DND-41 (cell line): ENCODE measurements at regions not wholly inside any gene's neighbourhood (a gene's known extent, or its start where the extent isn't known, plus 50 kb on each side); places are given as distances from the start of the nearest gene placed in this dataset.

Experiments
- ATAC-seq: fragments of 200-7000 bp; cut with Tn5 transposase; 3 replicates; pipeline ENCODE4 v1.9.1; 2021; ENCODE audit warnings: low read depth; ENCODE audit not compliant: insufficient read depth
- DNase-seq: peaks from one replicate; pipeline ENCODE4 v3.0.0-alpha.2; 2020
- H2AFZ ChIP-seq: 2 replicates; pipeline ENCODE4 v1.6.0; 2012; ENCODE audit warnings: low read depth, low read length
- H3K27ac ChIP-seq: 2 replicates; pipeline ENCODE4 v1.5.1; 2012; ENCODE audit warnings: low read length, inconsistent platforms
- H3K27me3 ChIP-seq: fragments of 200-600 bp; sonication (generic); 2 replicates; pipeline ENCODE4 v1.6.0; 2012; ENCODE audit warnings: low read length, mild to moderate bottlenecking, inconsistent platforms; ENCODE audit not compliant: insufficient read depth, poor library complexity
- H3K36me3 ChIP-seq: 2 replicates; pipeline ENCODE4 v1.5.1; 2012; ENCODE audit warnings: low read length, inconsistent platforms; ENCODE audit not compliant: insufficient read depth
- H3K4me1 ChIP-seq: 2 replicates; pipeline ENCODE4 v1.5.1; 2012; ENCODE audit warnings: mild to moderate bottlenecking, low read length; ENCODE audit not compliant: insufficient read depth
- H3K4me2 ChIP-seq: 2 replicates; pipeline ENCODE4 v1.6.0; 2012; ENCODE audit warnings: mild to moderate bottlenecking, moderate library complexity, low read length, inconsistent platforms; ENCODE audit not compliant: insufficient read depth
- H3K4me3 ChIP-seq, 2 experiments: fragments of 200-600 bp in 1 of 2; shearing (Covaris generic) in 1 of 2; 2 replicates each; pipeline ENCODE4 v1.5.1; 2012 to 2016; ENCODE audit warnings: inconsistent platforms in 2 of 2, low read length in 2 of 2, mild to moderate bottlenecking in 2 of 2, low read depth in 1 of 2, moderate library complexity in 1 of 2
- H3K79me2 ChIP-seq: 2 replicates; pipeline ENCODE4 v1.6.0; 2012; ENCODE audit warnings: low read length, inconsistent platforms; ENCODE audit not compliant: insufficient read depth
- H3K9ac ChIP-seq: 2 replicates; pipeline ENCODE4 v1.6.0; 2012; ENCODE audit warnings: low read depth, mild to moderate bottlenecking, inconsistent platforms, low read length, moderate library complexity
- H3K9me3 ChIP-seq: 2 replicates; pipeline ENCODE4 v1.5.1; 2012; ENCODE audit warnings: low read length, moderate library complexity, mild to moderate bottlenecking, inconsistent platforms; ENCODE audit not compliant: insufficient read depth, severe bottlenecking
- H4K20me1 ChIP-seq: 2 replicates; pipeline ENCODE4 v1.6.0; 2012; ENCODE audit warnings: low read length; ENCODE audit not compliant: insufficient read depth
- CTCF ChIP-seq: IDR thresholded peaks from 2 replicates; pipeline ENCODE4 v1.5.1; 2012; ENCODE audit warnings: borderline replicate concordance, low read length, moderate library complexity, mild to moderate bottlenecking; ENCODE audit not compliant: poor library complexity, severe bottlenecking; ENCODE audit errors: extremely low read depth
- EZH2 ChIP-seq: IDR thresholded peaks from 3 replicates; pipeline ENCODE4 v1.6.1; 2012; ENCODE audit warnings: borderline replicate concordance, low read depth, mild to moderate bottlenecking, moderate library complexity, low read length, inconsistent platforms; ENCODE audit not compliant: severe bottlenecking

DNA sequence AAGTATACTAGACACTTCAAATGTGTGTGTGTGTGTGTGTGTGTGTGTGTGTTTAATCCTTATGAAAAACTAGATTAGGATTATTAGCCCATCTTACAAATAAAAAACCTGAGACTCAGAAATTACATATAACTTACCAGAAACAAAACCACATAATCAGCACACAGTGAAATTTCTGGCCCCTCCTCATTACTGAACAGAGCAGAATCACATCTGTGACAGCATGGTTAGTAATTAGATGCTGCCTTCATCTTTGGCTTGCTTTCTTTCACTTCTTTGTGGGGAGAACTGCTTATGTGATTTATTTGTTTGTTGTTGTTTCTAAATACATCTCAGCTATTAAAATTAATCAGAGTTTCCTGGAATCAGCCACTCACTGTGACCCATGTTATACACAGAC lies 267.1 kb downstream of the TENT5A start:
- no peak overlapping the region for H3K4me2 ChIP-seq
- H3K9ac ChIP-seq, result no peak overlapping the region
- DNase-seq (no peak), ATAC-seq (no peak)
- H2AFZ ChIP-seq, result no peak overlapping the region
- H3K36me3 ChIP-seq, result no peaks in the 10 kb centered on the region
- TF ChIP-seq CTCF (no peak), EZH2 (no peak)
- no peaks in the 10 kb centered on the region for H3K4me1 ChIP-seq
- no peaks in the 10 kb centered on the region for H3K27me3 ChIP-seq
- no peak overlapping the region for H3K27ac ChIP-seq
- no peaks in the 10 kb centered on the region for H4K20me1 ChIP-seq
- H3K4me3 ChIP-seq, result no peak overlapping the region
- H3K79me2 ChIP-seq, result no peaks in the 10 kb centered on the region
- H3K9me3 ChIP-seq, result no peaks in the 10 kb centered on the region

GRCh38 chr6:81484251-81484650 lies 268.2 kb downstream of the TENT5A start:
- Histone ChIP-seq H3K79me2 (no peaks in the 10 kb centered on the region), H3K9ac (no peak overlapping the region), H3K4me2 (no peak overlapping the region), H4K20me1 (no peaks in the 10 kb centered on the region), H3K4me3 (no peak overlapping the region), H2AFZ (no peak overlapping the region), H3K4me1 (no peaks in the 10 kb centered on the region), H3K36me3 (no peaks in the 10 kb centered on the region), H3K27me3 (no peaks in the 10 kb centered on the region), H3K9me3 (no peaks in the 10 kb centered on the region), H3K27ac (no peak overlapping the region)
- no peak for TF ChIP-seq EZH2
- TF ChIP-seq CTCF, result no peak
- ATAC-seq (no peak), DNase-seq (no peak)

- Histone ChIP-seq H3K79me2 (no peaks in the 10 kb centered on the region), H3K36me3 (no peaks in the 10 kb centered on the region), H3K4me3 (no peak overlapping the region), H2AFZ (no peak overlapping the region), H3K27ac (no peak overlapping the region), H3K9me3 (no peaks in the 10 kb centered on the region), H3K4me1 (no peaks in the 10 kb centered on the region), H3K27me3 (no peaks in the 10 kb centered on the region), H3K4me2 (no peak overlapping the region), H3K9ac (no peak overlapping the region), H4K20me1 (no peaks in the 10 kb centered on the region)
- no peak for DNase-seq
- ATAC-seq, result no peak
- TF ChIP-seq EZH2, result no peak
- TF ChIP-seq CTCF, result no peak
Measured at GRCh38 chr6:81480139-81480538, 272.3 kb downstream of the TENT5A start.

DNA sequence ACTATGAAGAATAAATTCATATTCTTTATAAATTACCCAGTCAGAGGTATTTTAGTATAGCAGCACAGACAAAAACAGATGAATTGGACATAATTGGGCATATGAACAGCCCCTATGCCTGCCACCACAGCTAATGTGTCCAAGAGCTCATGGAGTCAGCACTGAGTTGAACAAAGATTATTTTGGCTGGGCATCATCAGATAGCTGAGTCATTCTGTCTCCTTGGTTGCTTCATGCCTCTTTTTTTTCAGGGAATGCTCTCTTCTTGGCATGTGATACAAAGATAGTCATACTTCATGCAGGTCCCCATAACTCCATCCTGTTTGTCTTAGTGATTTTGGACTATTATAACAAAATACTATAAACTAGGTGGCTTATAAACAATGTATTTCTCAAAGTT lies 275.6 kb downstream of the TENT5A start:
- H3K27ac ChIP-seq, result no peak overlapping the region
- H3K79me2 ChIP-seq, result no peaks in the 10 kb centered on the region
- no peak overlapping the region for H3K4me3 ChIP-seq
- no peaks in the 10 kb centered on the region for H3K4me1 ChIP-seq
- TF ChIP-seq EZH2, result no peak
- TF ChIP-seq CTCF, result no peak
- ATAC-seq (no peak), DNase-seq (no peak)
- H3K9me3 ChIP-seq, result no peaks in the 10 kb centered on the region
- H2AFZ ChIP-seq, result no peak overlapping the region
- H4K20me1 ChIP-seq, result no peaks in the 10 kb centered on the region
- H3K36me3 ChIP-seq, result no peaks in the 10 kb centered on the region
- no peak overlapping the region for H3K9ac ChIP-seq
- no peak overlapping the region for H3K4me2 ChIP-seq
- no peaks in the 10 kb centered on the region for H3K27me3 ChIP-seq
